GM19452 (cell line): ENCODE measurements at regions not wholly inside any gene's neighbourhood (a gene's known extent, or its start where the extent isn't known, plus 50 kb on each side); places are given as distances from the start of the nearest gene placed in this dataset.

Experiments used
- ATAC-seq: cut with Tn5 transposase; IDR thresholded peaks from one replicate; pipeline ENCODE4 v1.9.1; 2021; ENCODE audit not compliant: unreplicated experiment

GRCh38 chr11:131111775-131112174 is 195.5 kb upstream of the SNX19 start:
- ATAC-seq = no peak

- no peak for ATAC-seq
These were observed 202.0 kb upstream of the SNX19 start for GRCh38 chr11:131118247-131118646.

GRCh38 chr11:131121426-131122333 is 205.4 kb upstream of the SNX19 start:
- no peak for ATAC-seq

GRCh38 chr11:131122448-131122847 is 206.2 kb upstream of the SNX19 start:
- ATAC-seq = no peak

GRCh38 chr11:131129474-131129873 is 213.2 kb upstream of the SNX19 start:
- no peak for ATAC-seq

GRCh38 chr11:131135611-131136010 is 219.3 kb upstream of the SNX19 start:
- no peak for ATAC-seq

- no peak for ATAC-seq
These were observed 220.2 kb upstream of the SNX19 start for GRCh38 chr11:131136486-131136885.

GRCh38 chr11:131137046-131137445 is 220.8 kb upstream of the SNX19 start:
- no peak for ATAC-seq

GRCh38 chr11:131138731-131139130 is 222.5 kb upstream of the SNX19 start:
- no peak for ATAC-seq

GRCh38 chr11:131145791-131146190 is 224.6 kb upstream of the NTM start:
- no peak for ATAC-seq

- no peak for ATAC-seq
These were observed 223.5 kb upstream of the NTM start for GRCh38 chr11:131146827-131147490.

GRCh38 chr11:131154351-131154750 is 216.1 kb upstream of the NTM start:
- ATAC-seq = no peak

GRCh38 chr11:131157678-131158077 is 212.7 kb upstream of the NTM start:
- no peak for ATAC-seq

- ATAC-seq = no peak
These were observed 209.6 kb upstream of the NTM start for GRCh38 chr11:131160846-131161245.

- no peak for ATAC-seq
These were observed 206.8 kb upstream of the NTM start for GRCh38 chr11:131163613-131164012.

- no peak for ATAC-seq
These were observed 205.4 kb upstream of the NTM start for GRCh38 chr11:131165036-131165435.

GRCh38 chr11:131168839-131169713 is 201.3 kb upstream of the NTM start:
- no peak for ATAC-seq

- ATAC-seq = no peak
These were observed 198.4 kb upstream of the NTM start for GRCh38 chr11:131172011-131172410.

- ATAC-seq = no peak
These were observed 192.4 kb upstream of the NTM start for GRCh38 chr11:131178020-131178419.

GRCh38 chr11:131178596-131178995 is 191.8 kb upstream of the NTM start:
- no peak for ATAC-seq

- ATAC-seq = no peak
These were observed 190.6 kb upstream of the NTM start for GRCh38 chr11:131179836-131180235.
